Right kidney (tissue), 1 donor: ENCODE measurements at regions not wholly inside any gene's neighbourhood (a gene's known extent, or its start where the extent isn't known, plus 50 kb on each side); places are given as distances from the start of the nearest gene placed in this dataset.
"Not testable (repeated sequence)": the region's sequence is repeated elsewhere in the genome, so short reads cannot be mapped to it uniquely, and the experiment has no call there.

Experiments
- DNase-seq: peaks from one replicate; pipeline ENCODE4 v3.0.0-alpha.2; 2016

DNA sequence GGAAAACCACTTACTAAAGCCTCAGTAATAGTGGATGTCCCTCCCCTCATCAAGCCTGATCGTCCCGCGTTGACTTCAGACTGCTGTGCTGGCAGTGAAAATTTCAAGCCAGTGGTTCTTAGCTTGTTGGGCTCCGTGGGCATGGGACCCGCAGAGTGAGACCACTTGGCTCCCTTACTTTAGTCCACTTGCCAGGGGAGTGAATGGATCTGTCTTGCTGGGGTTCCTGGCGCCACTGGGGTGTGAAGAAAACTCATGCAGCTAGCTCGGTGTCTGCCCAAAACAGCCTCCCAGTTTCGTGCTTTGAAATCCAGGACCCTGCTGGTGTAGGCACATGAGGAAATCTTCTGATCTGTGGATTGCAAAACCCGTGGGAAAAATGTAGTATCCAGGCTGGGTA is 480.0 kb upstream of the IZUMO3 start:
- no peak for DNase-seq

- DNase-seq: no peak
Observed at GRCh38 chr9:25025156-25025555, 479.5 kb upstream of the IZUMO3 start.

GRCh38 chr9:25017779-25018178 is 472.1 kb upstream of the IZUMO3 start:
- no peak for DNase-seq

- no peak for DNase-seq
Observed at GRCh38 chr9:25010027-25010662, 464.4 kb upstream of the IZUMO3 start.

- no peak for DNase-seq
Observed at GRCh38 chr9:25003686-25004085, 458.0 kb upstream of the IZUMO3 start.

DNA sequence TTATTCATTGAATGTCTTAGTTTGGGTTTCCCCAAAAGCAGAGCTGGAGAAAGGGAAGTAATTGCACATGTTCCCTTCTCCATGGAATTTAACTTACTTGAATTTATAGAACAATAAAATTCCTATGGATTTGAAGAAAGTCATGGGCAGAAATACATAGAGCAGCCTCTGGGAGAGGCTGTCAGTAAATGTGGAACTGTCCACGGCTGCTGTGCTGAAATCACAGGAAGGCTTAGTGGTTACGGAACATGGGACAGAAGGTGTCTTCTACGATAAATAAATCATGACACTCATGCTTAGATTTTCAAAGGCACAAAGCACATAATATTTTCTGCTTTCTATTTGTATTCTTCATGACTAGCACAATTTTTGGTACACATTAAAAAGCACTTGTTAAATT is 440.6 kb upstream of the IZUMO3 start:
- DNase-seq: no peak

DNA sequence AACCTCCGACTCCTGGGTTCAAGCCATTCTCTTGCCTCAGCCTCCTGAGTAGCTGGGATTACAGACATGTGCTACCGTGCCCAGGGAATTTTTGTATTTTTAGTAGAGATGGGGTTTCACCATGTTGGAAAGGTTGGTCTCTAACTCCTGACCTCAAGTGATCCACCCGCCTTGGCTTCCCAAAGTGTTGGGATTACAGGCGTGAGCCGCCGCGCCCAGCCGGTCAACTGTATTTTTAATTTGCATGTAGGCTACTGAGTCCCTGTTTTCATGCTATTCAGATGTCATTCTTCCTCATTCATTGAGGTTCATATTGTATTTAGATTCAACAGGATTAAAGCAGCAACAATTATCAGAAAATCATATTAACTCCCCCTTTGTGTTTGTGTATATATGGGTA is 425.1 kb upstream of the IZUMO3 start:
- not testable (repeated sequence) for DNase-seq

- no peak for DNase-seq
Observed at GRCh38 chr9:24961762-24962161, 416.1 kb upstream of the IZUMO3 start.

- no peak for DNase-seq
Observed at GRCh38 chr9:24953070-24953469, 407.4 kb upstream of the IZUMO3 start.

DNA sequence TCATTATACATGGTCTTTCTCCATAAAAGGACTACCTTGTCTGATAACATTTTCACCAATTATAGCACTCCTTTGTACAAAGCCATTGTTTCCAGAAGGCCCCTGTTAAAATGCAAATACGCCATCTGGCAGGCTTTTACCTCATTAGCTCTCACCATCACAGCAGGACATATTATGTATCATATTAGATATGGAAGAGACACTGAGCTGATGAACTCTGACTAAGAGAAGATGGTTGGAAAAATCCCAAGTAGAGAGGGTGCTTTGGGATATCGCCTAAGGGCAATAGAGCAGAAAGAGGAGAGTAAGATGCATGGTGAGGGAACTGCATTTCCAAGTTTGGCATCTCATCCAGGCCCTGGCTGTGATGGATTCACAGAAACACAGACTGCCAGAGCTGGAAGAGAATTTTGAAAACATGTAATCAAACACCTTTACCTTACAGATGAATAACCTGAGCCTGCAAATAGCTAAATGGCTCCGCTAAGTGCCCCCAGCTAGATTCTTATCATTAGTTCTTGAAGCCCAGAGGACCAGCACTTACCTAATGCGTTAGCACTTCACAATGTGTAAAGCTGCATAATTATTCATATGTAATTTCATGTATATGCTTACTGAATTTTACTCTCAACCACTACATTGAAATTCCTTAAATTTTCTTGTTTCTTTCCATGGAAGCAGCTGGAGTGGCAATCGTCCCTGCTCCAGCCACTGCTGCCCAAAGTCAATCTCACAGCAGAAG is 393.6 kb upstream of the IZUMO3 start:
- DNase-seq: no peak

DNA sequence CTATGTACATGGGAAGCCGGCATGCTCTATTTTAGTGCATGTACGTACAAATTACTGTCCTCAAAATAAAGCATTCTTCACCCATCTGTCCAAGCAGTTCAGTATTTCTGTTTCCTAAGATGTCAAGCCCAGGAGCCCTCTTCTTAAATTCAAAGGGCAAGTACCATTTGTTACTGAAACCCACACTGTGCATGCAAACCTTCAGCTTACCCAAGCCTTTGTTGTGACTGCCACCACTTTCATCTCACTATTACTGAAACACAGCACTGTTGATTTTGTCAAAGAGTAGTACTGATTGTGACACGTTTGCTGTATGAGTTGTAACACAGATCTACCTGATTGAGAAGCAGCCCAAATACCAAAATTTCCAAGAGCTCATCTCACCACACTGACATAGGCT is 390.4 kb upstream of the IZUMO3 start:
- no peak for DNase-seq

GRCh38 chr9:24932785-24933184 is 387.1 kb upstream of the IZUMO3 start:
- no peak for DNase-seq

DNA sequence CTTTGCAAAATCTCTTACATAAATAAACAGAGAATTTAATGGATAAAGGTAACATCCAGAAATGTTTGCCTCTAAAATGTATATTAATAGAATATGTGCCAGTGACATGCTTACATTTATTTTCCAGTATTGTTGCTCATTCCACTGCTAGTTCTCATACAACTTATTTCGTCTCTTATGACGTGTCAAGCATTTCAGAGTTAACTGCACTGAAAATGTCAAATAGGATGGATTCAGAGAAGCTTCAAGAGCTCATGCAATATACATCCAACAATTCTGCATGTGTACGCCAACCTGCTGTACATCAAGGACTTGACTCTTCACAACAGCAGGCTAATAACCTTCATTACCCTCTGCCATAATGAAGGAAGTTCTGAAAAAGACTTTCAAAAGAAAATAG is 386.2 kb upstream of the IZUMO3 start:
- no peak for DNase-seq

DNA sequence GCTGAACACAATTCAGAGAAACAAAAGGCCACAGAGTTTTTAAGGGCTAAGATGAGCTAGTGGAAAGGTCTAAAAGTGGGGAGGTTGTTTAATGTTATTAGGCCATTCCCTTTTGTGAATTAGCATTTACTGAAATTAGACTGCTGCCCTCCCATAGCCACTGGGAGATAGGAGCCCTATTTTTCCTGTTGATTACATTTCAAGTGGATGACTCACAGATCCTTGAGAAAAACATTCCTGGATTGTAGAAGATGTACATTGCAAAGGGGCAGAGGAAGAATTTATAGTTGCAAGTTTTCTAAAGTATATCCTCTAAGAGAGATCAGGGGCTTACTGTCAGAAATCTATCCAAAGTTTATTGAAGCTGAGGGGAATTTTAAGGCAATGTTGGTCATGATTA is 367.1 kb upstream of the IZUMO3 start:
- DNase-seq: no peak

- DNase-seq: no peak
Observed at GRCh38 chr9:24901319-24901718, 355.6 kb upstream of the IZUMO3 start.

DNA sequence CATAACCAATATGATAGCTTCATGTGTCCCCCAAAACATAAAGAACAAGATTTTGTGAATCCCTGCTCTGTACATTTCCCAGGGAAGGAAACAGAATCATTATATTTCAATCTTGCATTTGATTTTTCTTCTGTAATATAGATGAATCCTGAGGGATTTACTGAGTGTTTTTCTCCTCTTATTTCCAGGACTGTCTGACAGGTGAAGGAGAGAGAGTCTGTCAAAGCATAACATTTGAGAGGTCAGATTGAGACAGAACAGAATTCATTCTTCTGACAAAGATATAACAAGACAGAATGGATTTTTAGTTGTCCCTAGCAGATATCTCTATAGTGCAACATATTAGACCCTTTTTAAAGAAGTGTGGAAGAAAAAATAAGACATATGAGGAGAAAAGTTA is 354.5 kb upstream of the IZUMO3 start:
- no peak for DNase-seq

- DNase-seq: no peak
Observed at GRCh38 chr9:24899463-24899862, 353.8 kb upstream of the IZUMO3 start.

- no peak for DNase-seq
Observed at GRCh38 chr9:24897826-24898225, 352.1 kb upstream of the IZUMO3 start.

- no peak for DNase-seq
Observed at GRCh38 chr9:24881361-24881760, 335.7 kb upstream of the IZUMO3 start.

DNA sequence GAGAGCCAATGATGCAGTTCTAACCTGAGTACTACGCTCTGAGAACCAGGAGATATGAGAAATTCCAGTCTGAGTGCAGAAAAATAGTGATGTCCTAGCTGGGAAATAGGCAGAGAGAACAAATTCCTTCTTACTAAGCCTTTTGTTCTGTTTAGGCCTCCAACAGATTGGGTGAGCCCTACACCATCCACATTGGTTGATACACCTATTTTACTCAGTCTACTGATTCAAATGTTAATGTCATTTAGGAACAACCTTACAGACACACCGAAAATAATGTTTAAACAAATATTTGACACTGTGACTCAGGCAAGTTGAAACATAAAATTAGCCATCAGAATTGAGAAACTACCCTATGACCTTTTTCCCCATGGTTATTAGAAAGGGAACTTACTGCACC is 333.9 kb upstream of the IZUMO3 start:
- no peak for DNase-seq

DNA sequence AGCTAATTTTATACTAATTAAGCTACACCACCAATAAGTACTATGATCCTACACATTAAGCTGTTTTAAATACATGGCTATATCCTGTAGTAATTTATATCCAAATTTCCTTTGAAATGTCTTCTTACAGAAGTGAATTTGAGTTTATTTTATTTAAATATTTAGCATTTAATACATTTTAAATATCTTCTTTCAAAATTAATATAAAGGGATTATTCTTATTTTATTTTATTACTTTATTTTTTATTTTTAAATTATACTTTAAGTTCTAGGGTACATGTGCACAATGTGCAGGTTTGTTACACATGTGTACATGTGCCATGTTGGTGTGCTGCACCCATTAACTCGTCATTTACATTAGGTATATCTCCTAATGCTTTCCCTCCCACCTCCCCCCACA is 310.9 kb upstream of the IZUMO3 start:
- not testable (repeated sequence) for DNase-seq

- no peak for DNase-seq
Observed at GRCh38 chr9:24846248-24846912, 300.7 kb upstream of the IZUMO3 start.

GRCh38 chr9:24844217-24844616 is 298.5 kb upstream of the IZUMO3 start:
- no peak for DNase-seq

GRCh38 chr9:24841993-24842392 is 296.3 kb upstream of the IZUMO3 start:
- no peak for DNase-seq
